SHP77 treated with DMSO at 0.1 percent for 48 hours (cell line): ENCODE measurements at regions not wholly inside any gene's neighbourhood (a gene's known extent, or its start where the extent isn't known, plus 50 kb on each side); places are given as distances from the start of the nearest gene placed in this dataset.

ENCODE experiments used
- DNase-seq: peaks from one replicate; lab custom pipeline; 2025; lab: John Stamatoyannopoulos, UW

DNA sequence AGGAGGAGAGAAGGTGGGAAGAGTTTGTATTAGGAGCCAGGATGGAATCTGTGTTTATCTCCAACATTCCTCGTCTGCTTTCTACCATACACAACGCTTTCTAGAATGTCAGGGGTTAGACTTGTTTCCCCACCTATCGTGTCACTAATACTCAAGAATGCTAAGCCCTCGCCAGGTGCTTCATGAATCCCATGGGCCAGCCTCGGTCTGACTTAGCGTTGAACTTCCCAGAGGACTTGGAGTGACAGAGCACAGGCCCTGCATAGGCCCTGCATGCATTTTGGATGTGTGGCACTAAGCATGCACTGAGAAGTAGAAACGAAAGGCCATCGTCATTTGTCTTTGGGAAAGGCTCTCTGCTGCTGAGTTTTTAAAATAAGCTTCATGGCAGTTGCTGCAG lies 328.7 kb downstream of the NSG2 start:
- no peak for DNase-seq

DNA sequence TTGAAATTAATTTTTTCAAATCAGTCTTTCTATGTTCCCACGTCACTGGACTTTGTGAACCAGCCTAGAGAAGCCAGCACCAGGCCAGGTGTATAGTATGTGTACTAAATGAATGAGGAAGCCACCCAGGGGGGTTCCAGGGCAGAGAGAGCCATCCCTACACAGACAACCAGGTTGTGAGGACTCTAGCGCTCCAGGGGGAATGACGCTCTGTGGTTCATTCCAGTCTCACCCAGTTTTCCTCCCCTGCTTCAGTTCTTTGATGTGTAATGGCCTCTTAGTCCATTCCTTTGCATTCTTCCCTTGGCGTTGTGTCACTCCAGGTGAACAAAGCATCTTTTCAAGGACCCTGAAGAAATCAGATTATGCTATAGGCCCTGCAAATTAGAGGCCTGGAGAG lies 330.6 kb downstream of the NSG2 start:
- DNase-seq: no peak

DNA sequence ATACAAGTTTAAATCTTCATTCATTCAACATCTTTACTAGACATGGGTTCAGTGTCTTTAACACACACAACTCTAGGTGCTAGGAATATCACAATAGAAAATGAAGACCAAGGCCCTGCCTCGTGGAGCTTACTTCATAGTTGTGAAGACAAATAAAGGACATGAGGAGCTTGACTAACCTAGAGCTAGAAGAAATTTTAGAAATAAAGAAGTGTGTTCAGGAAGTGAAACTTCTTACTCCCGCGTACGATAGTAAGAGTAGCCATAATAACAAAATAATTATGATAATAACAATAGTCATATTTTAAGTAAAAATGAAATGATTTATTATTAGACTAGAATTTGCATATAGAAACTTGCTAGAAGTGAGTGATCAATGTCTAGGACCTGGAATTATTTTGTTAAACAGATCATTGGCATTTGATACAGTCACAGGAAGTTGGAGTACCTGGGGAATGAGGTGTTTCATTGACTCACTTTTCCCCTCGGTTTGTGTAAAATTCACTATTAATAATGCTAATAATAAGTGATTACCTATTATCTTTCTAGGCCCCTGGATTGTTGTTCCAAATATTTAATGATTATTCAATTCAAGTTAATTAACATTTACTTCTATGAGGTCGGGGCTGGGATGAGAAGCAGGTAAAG lies 331.3 kb downstream of the NSG2 start:
- DNase-seq: no peak

DNA sequence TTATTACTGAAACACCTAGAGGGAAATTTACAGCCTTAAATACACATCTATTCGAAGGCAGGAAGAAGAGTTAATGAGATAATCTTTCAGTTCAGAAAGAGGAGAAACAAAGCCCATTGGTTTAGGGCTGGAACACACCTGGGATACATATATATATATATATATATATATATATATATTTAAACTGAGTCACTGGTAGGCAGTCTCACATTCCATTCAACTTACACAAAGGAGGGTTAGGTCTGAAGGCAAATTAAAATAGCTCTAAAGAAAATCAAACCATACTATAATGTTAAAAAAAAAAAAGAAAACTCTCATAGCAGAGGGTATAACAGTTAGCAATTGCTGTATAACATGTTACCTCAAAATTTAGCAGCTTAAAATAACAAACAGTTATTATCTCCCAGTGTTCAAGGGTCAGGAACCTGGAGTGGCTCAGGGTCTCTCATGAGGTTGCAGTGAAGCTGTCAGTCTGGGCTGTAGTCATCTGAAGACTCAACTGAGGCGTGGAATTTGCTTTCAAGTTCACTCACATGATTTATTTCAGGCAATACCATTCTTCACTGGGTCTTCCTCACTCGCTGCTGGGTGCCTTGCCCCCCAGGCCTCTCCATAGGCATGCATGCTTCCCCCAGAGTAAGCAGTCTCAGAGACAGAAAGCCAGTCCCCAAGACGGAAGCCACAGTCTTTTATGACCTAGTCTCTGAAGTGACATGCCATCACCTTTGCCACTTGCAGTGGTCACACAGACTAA lies 332.8 kb downstream of the NSG2 start:
- DNase-seq: no peak

DNA sequence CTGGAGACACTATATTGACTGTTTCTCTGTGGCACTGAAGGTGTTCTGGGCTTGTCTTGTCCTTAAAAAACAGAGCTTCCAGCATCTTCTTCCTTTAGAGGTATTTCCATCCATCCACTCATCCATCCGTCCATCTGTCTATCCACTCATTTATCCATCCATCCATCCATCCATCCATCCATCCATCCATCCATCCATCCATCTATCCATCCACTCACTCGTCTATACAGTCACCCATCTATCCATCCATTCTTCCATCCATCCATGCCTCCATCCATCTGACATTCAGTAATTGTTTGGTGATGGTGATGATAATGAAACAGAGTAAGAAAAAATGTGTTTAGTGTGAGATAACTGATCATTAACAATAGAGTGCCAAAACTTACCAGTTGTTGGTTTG lies 334.8 kb downstream of the NSG2 start:
- DNase-seq: no peak

DNA sequence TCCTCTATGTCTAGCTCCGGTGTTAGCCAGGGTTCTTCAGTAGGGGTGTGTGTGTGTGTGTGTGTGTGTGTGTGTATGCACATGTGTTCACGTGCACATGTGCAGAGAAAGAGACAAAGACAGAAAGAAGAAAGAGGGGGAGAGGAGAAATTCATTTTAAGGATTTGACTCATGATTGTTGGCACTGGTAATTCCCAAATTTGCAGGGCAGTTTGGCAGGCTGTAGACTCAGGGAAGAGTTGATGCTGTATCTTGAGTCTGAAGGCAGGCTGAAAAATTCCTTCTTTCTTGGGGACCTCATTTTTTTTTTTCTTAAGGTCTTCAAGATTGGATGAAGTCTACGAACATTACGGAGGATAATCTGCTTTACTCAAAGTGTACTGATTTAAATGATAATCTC lies 335.7 kb downstream of the NSG2 start:
- DNase-seq: no peak

DNA sequence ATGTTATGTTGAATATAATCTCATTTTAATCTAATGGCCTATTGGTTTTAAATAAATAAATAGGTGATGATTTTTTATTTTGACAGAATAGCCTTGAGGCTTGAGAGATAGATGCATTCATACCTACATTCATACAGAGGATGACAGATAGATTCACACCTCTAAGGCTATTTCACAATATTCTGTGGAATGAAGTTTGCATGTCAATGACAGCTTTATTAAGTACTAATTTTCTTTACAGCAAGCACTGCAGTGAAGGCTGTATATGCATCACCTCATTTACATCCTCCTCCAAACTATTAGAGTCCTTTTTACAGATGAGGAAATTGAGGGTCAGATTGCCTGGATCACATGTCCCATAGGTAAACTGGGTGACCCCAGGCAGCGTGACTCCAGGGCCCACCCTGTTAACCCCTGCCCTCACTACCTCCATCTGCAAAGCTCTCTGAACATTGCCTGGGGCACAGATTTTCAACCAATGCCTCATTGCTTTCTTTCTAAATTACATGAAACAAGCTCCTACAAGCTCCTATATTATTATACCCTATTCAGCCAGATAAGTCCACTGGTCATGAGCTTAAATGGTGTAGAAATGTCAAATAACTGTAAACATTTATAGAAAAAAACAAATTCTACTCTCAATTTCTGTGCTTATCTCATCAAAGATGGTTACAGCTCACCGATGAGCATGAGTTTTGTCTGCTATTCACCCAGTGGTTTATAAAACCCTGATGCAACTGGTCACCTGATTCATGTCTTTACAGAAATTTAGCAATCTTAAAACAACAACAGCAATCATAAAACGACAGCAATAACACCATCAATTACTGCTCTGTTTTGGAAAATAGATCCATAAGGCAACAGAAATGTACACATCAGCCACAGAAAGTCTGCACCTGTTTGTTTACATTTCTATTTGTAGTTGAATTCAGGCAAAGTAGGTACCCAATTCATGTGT lies 338.0 kb downstream of the NSG2 start:
- no peak for DNase-seq

DNA sequence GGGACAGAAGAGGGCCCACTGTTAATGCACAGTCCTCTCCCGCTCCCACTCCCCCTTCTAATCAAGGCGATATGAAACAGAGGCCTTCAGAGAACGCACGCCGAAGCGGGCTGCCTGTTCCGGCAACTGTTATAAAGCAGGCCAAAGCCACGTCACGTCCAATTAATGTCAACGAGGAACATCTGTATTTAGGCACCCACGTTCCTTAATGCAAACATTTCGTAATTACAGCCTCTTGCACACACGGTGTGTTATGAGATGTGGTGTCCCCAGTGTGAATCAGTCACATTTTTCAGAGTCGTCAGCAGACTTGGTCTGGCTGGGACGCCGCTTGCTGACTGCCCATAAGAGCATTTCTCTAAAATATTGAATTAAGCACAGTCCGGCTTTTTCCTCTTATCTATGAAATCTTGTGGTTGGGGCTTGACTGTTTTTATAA lies 339.0 kb downstream of the NSG2 start:
- no peak for DNase-seq

DNA sequence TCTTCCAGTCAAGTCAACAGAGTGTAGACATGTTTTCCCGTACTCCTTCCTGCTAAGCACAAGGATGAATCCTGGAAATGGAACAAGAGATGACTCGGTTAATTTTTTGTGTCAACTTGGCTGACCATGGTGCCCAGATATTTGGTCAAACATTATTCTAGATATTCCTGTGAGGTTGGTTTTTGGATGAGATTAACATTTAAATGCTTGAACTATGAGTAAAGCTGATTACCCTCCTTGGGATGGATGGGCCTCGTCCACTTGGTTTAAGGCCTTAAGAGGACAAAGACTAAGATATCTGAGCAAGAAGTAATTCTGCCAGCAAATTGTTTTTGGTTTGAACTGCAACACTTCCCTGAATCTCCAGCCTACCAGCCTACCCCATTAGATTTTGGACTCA lies 338.1 kb upstream of the MSX2 start:
- DNase-seq: no peak

DNA sequence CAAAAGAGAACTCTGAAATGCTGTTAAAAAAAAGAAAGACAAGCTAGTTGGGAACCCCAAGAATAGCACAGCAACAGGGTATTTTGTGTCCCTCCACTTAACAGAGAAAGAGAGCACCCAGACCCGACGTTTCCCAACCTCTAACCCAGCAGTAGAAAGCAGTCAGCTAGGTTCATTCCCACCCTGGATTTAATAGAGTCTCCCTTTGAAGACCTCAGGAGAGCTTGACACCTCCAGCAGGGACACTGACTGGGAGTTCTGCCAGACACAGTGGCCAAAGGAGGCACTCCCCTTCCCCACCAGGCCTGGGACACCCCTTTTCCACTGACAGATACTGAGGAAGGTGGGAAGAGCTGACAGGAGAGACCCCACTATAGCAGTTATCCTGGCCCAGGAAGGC lies 337.5 kb upstream of the MSX2 start:
- no peak for DNase-seq

DNA sequence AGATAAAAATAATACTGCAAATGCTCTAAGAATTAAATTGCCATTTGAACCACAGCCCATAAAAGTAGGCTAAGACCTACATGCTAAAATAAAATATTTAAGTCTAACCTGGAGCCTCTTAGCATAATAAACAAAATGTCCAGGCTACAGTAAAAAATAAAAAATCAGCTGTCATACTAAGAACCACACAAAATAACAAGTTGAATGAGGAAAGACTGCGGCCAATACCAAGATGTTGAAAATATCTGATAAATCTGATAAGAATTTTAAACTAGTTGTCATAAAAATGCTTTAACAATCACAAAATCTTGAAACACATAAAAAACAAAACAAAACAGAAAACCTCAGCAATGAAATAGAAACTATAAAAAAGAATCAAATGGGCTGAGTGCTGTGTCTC lies 336.9 kb upstream of the MSX2 start:
- DNase-seq: no peak

DNA sequence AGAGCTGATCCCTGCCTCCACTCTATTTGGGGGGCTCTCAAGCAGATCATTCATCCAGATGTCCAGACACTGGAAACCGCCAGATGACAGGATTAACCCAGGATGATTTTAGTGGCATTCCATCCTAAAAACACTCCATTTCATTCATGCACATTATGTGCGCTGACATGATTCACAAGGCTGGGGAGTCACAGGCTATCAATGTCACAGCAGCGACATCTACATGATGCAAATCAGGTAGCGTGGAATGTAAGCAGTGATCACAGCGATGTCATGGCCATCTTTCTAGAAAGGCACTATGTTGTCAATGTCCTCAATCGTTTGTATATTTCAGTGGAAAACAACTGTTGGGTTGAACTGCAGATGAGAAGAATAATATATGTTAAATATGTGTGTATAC lies 331.5 kb upstream of the MSX2 start:
- DNase-seq: no peak

DNA sequence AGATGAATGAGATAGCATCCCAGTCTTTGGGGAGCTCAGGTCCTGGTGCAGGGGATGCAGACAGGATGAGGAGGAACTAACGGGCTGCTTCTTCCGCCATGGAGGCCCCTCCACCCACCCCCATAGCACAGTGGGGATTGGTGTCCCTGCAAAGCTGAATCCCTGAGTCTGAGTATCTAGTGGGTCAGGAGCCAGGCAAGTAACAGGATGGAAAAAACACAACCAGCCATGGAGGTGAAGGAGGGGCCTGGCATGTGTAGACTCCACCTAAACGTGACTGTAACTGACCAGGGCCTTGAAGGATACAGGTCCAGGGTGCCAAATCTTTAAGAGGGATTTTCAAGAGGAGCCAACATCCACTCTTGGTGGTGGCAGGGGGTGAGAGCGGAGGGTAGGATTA lies 327.8 kb upstream of the MSX2 start:
- DNase-seq: no peak

DNA sequence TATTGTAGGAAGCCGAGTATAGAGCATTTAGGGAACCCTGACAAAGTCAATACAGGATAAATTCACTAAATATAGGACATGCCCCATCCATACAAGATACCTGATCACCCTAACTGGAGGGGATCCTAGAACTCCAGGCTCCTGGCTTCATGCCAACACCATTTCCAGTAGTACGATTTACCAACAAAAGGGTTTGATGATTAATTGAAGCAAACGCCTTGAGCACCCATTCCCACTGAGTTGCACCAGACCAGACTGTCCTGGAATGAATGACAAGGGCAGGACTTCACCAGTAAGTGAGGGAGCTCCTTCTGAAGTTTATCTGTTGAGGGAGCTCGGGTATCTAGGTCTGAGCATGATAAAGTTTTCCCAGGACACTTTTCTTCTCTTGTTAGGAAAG lies 327.2 kb upstream of the MSX2 start:
- no peak for DNase-seq

DNA sequence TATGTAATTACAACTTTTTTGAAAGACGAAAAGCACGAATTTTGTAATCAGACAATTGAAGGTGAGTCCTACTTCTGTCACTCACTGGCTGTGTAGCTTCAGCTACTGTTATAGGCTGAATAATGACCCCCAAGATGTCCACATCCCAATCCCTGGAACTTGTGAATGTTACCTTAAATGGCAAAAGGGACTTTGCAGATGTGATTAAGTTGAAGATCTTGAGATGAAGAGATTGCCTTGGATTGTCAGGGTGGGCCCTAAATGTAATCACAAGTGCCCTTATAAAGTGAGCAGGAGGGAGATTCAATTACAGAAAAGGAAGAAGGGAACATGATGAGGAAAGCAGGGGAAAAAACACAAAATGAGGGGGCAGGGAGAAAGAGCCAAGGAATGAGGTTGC lies 326.2 kb upstream of the MSX2 start:
- no peak for DNase-seq

DNA sequence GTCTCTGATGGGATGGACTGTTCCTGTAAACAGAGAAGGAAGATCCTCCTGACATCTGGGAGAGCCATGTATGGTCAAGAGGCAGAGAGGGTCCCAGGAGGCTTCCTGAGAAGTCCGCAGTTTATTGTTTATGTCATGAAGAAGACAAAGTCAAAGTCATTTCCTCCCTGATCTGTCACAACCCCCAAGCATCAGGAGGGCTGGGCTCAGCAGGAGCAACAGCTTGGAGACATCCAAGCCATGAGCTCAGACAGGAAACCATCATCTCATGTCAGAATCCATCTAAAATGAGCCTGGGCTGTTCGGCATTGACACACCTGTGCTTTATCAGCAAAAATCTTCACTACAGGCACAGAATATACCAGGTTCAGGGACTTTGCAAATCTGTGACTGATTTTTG lies 325.0 kb upstream of the MSX2 start:
- DNase-seq: no peak

DNA sequence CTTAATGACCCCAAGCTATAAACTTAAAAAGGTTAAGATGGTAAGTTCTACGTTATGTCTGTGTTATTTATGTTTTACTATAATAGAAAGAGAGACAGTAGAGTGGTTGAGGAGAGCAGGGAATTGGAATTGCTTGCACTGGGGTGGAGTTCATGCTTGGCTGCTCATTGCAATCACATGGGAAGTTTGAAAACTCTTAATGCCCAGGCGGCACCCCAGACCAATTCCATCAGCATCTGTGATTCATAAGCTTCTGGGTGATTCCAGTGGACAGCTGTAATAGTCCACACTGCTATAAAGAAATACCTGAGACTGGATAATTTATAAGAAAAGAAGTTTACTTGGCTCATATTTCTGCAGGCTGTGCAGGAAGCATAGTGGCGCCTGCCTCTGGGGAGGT lies 323.9 kb upstream of the MSX2 start:
- DNase-seq: no peak

DNA sequence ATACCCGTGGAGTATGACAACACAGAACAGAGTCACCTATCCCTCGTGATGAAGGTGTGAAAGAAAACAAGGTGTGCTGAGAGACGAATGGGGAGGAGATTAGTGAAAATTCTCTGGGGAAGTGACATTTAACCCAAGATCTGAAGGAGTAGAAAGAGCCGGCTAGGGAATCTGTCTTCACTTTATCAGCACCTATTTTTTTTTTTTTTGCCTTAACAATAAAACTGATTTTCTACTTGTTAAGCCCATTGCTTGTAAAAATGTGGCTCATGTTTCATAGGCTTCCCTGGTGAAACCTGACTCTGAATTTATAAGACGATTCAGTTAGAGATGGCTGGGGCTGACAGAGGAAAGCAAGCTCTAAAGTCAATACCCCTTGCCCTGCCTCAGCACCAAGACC lies 322.6 kb upstream of the MSX2 start:
- DNase-seq: no peak

DNA sequence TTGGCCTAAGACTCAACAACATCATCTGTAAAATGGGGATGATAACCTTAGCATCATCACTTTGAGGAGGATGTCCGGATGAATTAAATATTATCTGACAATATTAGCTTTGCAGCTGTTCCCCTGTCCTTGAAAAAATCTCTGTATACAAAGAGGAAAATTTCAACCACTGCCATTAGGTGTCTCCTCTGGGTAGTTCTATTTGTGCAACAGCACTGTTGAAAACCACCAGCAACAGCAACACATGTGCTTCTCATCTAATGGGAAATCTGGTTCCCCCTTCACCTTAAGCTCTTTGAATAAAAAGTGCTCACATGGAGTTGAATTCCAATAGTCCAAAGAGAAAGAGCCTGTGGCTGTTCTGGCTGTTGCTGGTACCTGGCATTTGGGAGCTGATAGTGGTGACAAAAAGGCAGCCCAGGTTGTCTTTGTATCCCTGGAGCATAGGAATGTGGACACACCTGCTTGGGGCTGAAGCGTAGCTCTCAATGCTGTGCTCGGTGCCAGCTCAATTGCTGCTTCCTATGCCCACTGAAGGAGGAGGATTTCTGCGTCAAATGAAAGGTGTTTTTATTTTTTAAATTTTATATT lies 322.1 kb upstream of the MSX2 start:
- DNase-seq: no peak

DNA sequence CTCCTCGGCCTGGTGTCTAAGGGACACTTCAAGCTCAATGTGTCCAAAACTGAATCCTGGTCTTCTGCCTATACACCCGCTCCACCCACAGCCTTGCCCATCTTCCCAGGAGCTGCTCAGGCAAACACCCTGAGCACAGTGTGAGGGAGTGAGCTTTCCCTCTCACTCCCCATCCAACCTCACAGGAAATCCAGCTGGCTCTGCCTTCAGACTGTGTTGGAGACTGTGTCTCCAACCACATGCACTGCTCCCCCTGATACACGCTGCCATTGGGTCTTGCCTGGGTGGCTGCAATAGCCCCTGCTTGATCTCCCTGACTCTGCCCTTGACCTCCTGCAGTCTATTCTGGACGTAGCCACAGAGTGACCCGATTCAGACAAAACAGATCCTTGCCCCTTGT lies 319.5 kb upstream of the MSX2 start:
- no peak for DNase-seq

DNA sequence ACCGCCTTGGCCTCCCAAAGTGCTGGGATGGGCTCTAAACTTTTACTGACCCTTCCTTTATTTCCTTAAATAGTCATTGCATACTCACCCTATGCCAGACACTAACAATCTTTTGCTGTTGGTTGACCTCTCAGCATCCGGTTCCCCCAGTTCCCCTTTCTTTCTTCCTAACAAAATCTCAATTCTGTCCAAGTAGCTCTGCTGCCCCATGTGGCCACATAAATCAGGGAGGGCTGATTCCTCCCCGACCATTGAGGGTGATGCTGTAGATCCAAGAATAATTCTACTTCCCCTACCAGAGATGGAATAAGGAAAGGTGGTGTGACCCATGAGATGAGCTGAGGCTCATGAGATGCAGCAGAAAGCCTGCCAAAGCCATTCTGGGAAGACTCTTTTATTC lies 315.3 kb upstream of the MSX2 start:
- DNase-seq: no peak

DNA sequence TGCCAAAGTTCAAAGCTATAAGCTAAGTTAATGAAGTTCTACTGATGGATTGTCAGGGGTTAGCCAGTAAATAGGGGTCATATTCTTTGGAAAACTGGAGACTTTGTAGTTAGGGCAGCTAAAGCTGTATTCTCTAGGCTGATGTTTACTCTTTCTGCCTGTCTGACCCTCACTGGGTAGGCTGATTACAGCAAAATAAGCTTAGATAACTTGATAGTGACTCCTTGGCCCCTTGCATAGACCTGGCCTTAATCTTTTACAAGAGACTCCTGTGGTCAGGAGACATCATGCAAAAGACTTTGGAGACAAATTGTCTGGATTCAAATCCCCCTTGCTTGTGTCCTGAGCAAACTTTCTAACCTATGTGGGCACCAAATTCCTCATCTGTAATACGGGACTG lies 314.4 kb upstream of the MSX2 start:
- DNase-seq: no peak
